Smooth muscle cell (in vitro differentiated cells): ENCODE measurements at regions not wholly inside any gene's neighbourhood (a gene's known extent, or its start where the extent isn't known, plus 50 kb on each side); places are given as distances from the start of the nearest gene placed in this dataset.

Experiments used
- DNase-seq: peaks from one replicate; lab custom pipeline; 2025; ENCODE audit not compliant: unreplicated experiment; lab: John Stamatoyannopoulos, UW
- H2AFZ ChIP-seq: fragments of 200-600 bp; sonication (generic); 2 replicates; pipeline ENCODE4 v1.6.0; 2016; ENCODE audit warnings: antibody characterized with exemption, low read depth, mild to moderate bottlenecking
- H3F3A ChIP-seq: fragments of 200-600 bp; sonication (generic); 2 replicates; pipeline ENCODE4 v1.6.0; 2017; ENCODE audit warnings: antibody characterized with exemption, low read depth
- H3K27ac ChIP-seq: fragments of 200-600 bp; sonication (generic); 2 replicates; pipeline ENCODE4 v1.5.1; 2016; ENCODE audit warnings: low read depth, mild to moderate bottlenecking
- H3K27me3 ChIP-seq: fragments of 200-600 bp; sonication (generic); 2 replicates; pipeline ENCODE4 v1.6.1; 2016; ENCODE audit warnings: low read depth, mild to moderate bottlenecking
- H3K36me3 ChIP-seq: fragments of 200-600 bp; sonication (generic); 2 replicates; pipeline ENCODE4 v1.5.1; 2016; ENCODE audit warnings: low read depth
- H3K4me1 ChIP-seq: fragments of 200-600 bp; sonication (generic); 2 replicates; pipeline ENCODE4 v1.5.1; 2016; ENCODE audit warnings: low read depth
- H3K4me2 ChIP-seq: fragments of 200-600 bp; sonication (generic); 2 replicates; pipeline ENCODE4 v1.6.0; 2016; ENCODE audit warnings: mild to moderate bottlenecking
- H3K4me3 ChIP-seq: fragments of 200-600 bp; sonication (generic); 2 replicates; pipeline ENCODE4 v1.5.1; 2016; ENCODE audit warnings: mild to moderate bottlenecking
- H3K79me2 ChIP-seq: fragments of 200-600 bp; sonication (generic); 2 replicates; pipeline ENCODE4 v1.6.0; 2016; ENCODE audit warnings: low read depth, mild to moderate bottlenecking
- H3K9ac ChIP-seq: fragments of 200-600 bp; sonication (generic); 2 replicates; pipeline ENCODE4 v1.6.0; 2016; ENCODE audit warnings: low read depth
- H3K9me3 ChIP-seq: fragments of 200-600 bp; sonication (generic); replicated peaks from 2 replicates; pipeline ENCODE4 v1.5.1; 2016; ENCODE audit warnings: low read depth
- H4K20me1 ChIP-seq: fragments of 200-600 bp; sonication (generic); 2 replicates; pipeline ENCODE4 v1.6.0; 2016; ENCODE audit warnings: low read depth
- WGBS: methylation state at CpG from one replicate; pipeline ENCODE4 v1.1.7; 2016; ENCODE audit warnings: low lambda C conversion rate; 5-methylcytosine and 5-hydroxymethylcytosine counted together
- TF ChIP-seq, protein P1 (sequence below): fragments of 200-600 bp; sonication (generic); IDR thresholded peaks from 2 replicates; pipeline ENCODE4 v1.5.1; 2017; ENCODE audit warnings: borderline replicate concordance, mild to moderate bottlenecking, antibody characterized with exemption; ENCODE audit not compliant: insufficient read depth, poor library complexity, severe bottlenecking

DNA sequence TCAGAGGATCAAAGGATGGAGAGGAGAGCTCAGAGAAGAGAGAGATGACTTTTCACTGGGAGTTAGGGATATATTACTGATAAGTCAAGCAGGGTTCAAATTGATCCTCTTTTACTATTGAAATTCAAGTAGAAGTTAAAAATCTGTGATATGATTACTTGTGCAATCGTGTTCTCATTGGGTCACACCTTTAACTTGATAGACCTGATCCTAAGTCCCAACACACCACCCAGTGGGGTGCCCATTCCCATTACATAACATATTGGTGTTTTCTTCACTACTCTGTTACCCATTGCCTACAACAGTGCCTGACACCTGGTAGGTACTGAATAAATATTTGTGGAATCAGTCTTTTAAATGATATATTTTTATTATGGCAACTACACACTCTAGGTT lies 66.4 kb upstream of the PICALM start:
- H4K20me1 ChIP-seq = no peaks in the 10 kb centered on the region
- no peak overlapping the region for H2AFZ ChIP-seq
- H3K27me3 ChIP-seq = no peaks in the 10 kb centered on the region
- DNase-seq = no peak
- no peaks in the 10 kb centered on the region for H3K4me1 ChIP-seq
- no peak overlapping the region for H3K9ac ChIP-seq
- WGBS = 100% methylated on average over 1 of the region's 1 CpG
- no peaks in the 10 kb centered on the region for H3K9me3 ChIP-seq
- no peaks in the 10 kb centered on the region for H3K79me2 ChIP-seq
- peak overlapping the region; percentile 7 for H3K4me2 ChIP-seq
- no peaks in the 10 kb centered on the region for H3K36me3 ChIP-seq
- peaks cover 14% of the 10 kb centered on the region for H3F3A ChIP-seq
- H3K4me3 ChIP-seq = no peak overlapping the region
- H3K27ac ChIP-seq = no peak overlapping the region
- TF ChIP-seq, protein P1, sequence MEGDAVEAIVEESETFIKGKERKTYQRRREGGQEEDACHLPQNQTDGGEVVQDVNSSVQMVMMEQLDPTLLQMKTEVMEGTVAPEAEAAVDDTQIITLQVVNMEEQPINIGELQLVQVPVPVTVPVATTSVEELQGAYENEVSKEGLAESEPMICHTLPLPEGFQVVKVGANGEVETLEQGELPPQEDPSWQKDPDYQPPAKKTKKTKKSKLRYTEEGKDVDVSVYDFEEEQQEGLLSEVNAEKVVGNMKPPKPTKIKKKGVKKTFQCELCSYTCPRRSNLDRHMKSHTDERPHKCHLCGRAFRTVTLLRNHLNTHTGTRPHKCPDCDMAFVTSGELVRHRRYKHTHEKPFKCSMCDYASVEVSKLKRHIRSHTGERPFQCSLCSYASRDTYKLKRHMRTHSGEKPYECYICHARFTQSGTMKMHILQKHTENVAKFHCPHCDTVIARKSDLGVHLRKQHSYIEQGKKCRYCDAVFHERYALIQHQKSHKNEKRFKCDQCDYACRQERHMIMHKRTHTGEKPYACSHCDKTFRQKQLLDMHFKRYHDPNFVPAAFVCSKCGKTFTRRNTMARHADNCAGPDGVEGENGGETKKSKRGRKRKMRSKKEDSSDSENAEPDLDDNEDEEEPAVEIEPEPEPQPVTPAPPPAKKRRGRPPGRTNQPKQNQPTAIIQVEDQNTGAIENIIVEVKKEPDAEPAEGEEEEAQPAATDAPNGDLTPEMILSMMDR = no peak

DNA sequence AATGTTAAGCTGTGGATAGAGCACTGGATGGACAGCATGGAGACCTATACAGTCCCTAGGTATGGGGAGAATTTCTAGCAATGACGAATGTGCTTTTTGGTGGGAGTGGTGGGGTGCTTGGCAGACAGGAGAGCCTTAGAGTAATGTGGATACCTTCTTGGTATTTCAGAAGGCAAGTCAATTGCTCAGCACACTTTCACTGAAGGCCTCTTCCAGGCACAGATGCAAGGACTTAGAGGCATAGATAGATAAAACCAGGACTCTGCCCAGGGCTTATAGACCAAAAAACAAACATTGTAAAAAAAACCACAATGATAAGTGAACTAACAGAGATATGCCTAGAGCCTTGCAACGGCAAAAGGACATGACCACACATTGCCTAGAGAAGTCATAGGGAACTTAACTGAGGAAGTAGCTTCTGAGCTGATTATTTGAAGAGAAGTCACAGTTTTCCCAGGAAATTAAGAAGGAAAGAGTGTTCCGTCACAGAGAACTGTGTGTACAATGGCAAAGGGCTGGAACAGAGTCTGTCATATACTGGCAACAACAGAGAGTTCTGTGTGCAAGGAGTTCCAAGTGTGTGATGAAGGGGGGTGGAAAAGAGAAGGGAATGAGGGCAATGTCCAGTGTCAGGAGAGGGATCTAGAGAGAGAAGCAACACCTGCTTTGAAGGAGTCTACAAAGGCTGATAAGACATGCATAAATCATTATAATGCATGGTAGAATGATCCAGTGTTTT lies 65.9 kb upstream of the PICALM start:
- 36% methylated on average over 3 of the region's 3 CpGs for WGBS

DNA sequence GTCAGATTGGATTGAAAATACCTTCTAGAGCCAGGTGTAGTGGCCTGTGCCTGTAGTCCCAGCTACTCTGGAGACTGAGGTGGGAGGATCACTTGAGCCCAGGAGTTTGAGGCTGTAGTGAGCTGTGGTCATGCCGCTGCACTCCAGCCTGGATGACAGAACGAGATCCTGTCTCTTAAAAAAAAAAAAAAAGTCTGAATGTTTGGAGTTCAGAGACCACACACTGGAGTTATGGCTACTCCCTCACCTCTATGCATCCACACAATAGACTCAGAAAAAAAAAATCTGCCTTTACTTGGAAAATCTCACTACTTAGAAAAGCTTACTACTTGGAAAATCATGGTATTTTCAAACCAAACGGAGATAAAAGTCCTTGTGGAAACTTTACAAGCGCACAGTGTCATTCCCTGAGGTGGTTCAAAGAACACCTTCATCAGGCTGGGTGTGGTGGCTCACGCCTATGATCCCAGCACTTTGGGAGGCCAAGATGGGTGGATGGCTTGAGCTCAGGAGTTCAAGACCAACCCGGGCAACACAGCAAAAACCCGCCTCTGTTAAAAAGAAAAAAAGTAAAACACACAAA lies 63.9 kb upstream of the PICALM start:
- Histone ChIP-seq H3K79me2 (no peaks in the 10 kb centered on the region), H3K9me3 (no peaks in the 10 kb centered on the region), H3K27ac (no peak overlapping the region), H3K27me3 (no peaks in the 10 kb centered on the region), H4K20me1 (no peaks in the 10 kb centered on the region), H3K4me3 (no peak overlapping the region), H3K36me3 (no peaks in the 10 kb centered on the region), H3K9ac (no peak overlapping the region), H2AFZ (no peak overlapping the region), H3F3A (peaks cover 14% of the 10 kb centered on the region), H3K4me2 (no peak overlapping the region), H3K4me1 (no peaks in the 10 kb centered on the region)
- DNase-seq = no peak
- WGBS = 81% methylated on average over 7 of the region's 7 CpGs
- TF ChIP-seq, protein P1 = no peak

More for the DNA sequence above, 65.9 kb upstream of the PICALM start:
- no peaks in the 10 kb centered on the region for H3K27me3 ChIP-seq
- H3K4me3 ChIP-seq = no peak overlapping the region
- H2AFZ ChIP-seq = no peak overlapping the region
- H3K9me3 ChIP-seq = no peaks in the 10 kb centered on the region
- H4K20me1 ChIP-seq = no peaks in the 10 kb centered on the region
- peaks cover 14% of the 10 kb centered on the region for H3F3A ChIP-seq
- peak overlapping the region; percentile 2 for H3K27ac ChIP-seq
- peak overlapping the region; percentile 7 for H3K4me2 ChIP-seq
- TF ChIP-seq, protein P1 = no peak
- H3K4me1 ChIP-seq = no peaks in the 10 kb centered on the region
- H3K79me2 ChIP-seq = no peaks in the 10 kb centered on the region
- no peak overlapping the region for H3K9ac ChIP-seq
- no peaks in the 10 kb centered on the region for H3K36me3 ChIP-seq
- DNase-seq = no peak
